HG03196 (cell line): ENCODE measurements at regions not wholly inside any gene's neighbourhood (a gene's known extent, or its start where the extent isn't known, plus 50 kb on each side); places are given as distances from the start of the nearest gene placed in this dataset.
"Not testable (repeated sequence)": the region's sequence is repeated elsewhere in the genome, so short reads cannot be mapped to it uniquely, and the experiment has no call there.

Experiments used
- ATAC-seq: cut with Tn5 transposase; IDR thresholded peaks from one replicate; pipeline ENCODE4 v1.9.1; 2021; ENCODE audit not compliant: unreplicated experiment

- ATAC-seq, result no peak
Observed at GRCh38 chr7:69467826-69468225, 130.4 kb upstream of the AUTS2 start.

- ATAC-seq, result no peak
Observed at GRCh38 chr7:69476416-69476815, 121.9 kb upstream of the AUTS2 start.

DNA sequence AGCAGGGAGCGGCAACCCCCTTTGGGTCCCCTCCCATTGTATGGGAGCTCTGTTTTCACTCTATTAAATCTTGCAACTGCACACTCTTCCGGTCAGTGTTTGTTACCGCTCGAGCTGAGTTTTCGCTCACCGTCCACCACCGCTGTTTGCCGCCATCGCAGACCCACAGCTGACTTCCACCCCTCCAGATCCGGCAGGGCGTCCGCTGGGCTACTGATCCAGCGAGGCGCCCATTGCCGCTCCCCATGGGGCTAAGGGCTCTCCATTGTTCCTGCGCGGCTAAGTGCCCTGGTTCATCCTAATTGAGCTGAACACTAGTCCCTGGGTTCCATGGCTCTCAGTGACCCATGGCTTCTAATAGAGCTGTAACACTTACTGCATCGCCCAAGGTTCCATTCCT is 115.6 kb upstream of the AUTS2 start:
- ATAC-seq, result no peak

DNA sequence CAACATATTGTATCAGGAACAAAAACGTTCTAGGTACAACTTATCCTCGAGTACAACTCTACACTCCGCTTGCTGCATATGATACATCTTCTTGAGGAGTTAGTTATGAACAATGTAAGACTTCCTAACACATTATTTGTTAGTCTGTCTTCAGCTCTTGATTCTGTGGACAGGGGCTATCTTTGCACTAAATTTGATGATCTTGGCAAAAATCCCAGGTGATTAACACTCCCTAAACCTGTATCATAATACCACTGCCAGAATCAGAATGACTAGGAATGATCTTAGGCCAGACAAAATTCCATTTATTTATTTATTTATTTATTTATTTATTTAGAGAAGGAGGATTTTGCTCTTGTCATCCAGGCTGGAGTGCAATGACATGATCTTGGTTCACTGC is 108.7 kb upstream of the AUTS2 start:
- no peak for ATAC-seq

- no peak for ATAC-seq
Observed at GRCh38 chr7:69498671-69499070, 99.6 kb upstream of the AUTS2 start.

DNA sequence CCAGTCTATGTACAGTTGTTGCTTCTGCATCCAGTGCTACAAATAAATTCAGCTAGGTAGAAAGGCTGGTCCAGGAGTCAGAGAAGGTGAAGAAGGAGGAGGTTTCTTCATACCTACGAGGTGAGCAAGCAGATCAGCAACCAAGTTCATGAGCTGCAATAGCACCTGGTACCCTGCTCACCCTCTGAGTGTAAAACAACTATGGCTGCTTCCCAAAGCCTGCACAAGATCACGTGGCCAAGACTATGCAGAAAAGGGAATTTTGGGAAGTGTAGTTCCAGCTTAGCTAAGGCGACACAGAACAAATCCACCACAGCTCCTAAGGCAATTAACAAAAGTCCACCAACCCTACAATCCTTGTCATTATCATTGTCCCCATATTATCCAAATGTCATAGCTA is 95.9 kb upstream of the AUTS2 start:
- ATAC-seq, result no peak

DNA sequence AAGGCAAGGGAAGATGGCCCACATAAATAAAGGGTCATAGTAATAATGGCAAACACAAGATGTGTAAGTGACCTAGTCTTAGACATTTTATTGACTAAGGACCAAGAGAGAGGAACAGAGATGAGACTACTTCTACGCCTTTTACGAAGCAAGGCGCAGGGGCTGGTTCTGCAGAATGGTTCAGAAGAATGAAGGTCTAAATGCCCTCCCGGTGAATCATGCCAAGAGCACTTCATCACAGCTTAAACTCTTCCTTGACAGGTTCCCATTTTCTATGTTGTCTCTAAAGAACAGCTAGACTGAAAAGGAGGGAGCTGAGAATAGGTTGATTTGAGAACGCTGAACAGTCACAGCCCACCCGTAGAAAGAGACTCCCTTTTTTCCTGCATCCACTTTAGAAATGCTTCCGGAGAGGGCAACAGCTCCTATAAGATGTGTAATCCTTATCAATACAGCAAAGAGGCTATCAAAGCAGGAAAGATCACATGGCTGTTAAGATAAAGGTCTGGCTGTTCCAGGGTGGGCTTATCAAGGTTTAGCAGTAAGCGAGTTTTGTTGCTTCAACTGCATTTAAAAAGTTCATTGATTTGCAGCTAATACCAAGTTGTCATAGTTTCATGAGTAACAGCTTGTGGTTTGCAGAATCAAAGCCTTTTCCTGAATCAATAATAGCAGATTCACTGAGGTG is 93.4 kb upstream of the AUTS2 start:
- no peak for ATAC-seq

- ATAC-seq, result no peak
Observed at GRCh38 chr7:69508736-69509135, 89.5 kb upstream of the AUTS2 start.

DNA sequence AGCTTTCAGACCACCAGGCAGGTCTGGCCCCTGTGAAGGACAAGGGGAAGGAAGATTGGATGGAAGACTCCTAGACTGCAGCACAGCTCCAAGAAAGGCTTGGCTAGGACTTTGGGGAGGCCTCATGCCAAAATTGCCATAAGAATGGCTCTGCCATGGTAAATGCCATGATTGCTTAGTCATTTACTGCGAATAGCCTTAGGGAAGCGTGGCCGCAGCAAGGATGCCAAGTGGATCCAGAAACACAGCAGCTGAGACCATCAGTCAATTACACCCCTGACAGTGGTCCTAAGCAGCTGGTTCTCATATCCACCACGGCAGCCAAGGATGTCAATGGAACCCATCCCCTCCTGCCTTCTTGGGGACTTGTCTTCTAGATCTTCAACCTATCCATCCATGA is 88.2 kb upstream of the AUTS2 start:
- ATAC-seq, result no peak

DNA sequence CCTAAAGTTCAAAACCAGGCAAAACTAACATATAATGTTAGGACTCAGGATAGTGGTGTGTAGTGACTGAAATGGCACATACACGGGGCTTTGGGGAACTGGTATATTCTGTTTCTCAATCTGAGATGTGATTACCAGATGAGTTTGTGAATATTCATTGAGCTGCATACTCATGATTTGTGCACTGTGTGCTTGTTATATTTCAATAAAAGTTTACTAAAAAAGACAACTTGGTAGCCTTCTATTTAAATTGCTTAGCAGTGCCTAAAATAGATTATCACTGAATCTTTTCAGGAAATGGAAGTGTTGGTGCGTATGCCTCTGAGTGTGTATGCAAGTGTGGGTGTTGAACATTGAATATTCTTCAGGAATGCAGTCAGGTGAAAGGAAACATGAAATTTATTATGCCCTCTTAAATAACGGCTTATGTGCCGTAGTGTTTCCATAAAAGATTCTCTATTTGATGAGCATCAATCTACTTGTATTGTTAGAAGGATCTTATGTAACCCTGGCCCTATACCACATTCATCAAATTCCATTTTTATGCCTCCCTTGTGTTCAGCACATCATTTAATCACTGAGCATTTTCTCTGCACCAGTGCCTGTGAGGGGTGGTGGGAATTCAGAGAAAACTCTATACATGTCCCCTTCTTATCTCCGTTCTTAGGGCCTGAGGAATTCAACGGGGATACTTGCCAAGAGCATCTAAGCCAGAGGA is 82.6 kb upstream of the AUTS2 start:
- ATAC-seq, result no peak

GRCh38 chr7:69516238-69516820 is 81.9 kb upstream of the AUTS2 start:
- no peak for ATAC-seq

DNA sequence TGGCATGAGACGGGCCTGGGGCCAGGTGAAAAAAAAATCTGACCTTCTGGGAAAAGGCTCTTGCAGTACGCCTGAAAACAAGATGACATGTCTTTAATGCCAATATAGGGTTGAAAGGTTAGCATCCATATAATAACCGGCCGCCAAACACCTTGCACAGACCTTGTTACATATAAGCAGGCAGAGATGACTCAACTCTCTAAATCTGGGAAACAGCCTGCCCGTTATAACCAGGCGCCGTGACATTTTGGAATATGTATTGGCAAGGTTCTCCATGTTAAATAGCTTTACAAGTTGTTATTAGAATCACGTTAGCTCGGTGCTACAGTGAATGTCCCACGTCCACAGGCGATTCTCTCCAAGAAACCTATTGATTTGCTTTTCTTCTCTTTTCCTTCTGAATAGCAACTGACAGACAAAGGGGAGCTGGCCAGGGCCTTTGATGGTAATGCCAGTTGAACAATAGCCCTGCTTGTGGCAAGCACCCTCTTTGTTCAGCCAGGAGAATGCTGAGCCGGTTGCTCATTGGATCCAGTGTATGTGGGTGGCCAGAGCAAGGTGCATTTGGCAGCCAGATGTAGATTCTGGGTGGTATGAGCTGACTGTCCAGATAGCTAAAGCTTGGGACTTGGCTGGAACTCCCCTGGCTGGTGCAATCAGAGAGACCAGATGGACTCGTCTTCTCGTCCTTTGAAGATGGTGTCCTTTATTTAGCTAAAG is 80.1 kb upstream of the AUTS2 start:
- ATAC-seq, result no peak

- no peak for ATAC-seq
Observed at GRCh38 chr7:69518705-69519077, 79.6 kb upstream of the AUTS2 start.

GRCh38 chr7:69526570-69526969 is 71.7 kb upstream of the AUTS2 start:
- ATAC-seq, result no peak

GRCh38 chr7:69527706-69528105 is 70.6 kb upstream of the AUTS2 start:
- ATAC-seq, result no peak

DNA sequence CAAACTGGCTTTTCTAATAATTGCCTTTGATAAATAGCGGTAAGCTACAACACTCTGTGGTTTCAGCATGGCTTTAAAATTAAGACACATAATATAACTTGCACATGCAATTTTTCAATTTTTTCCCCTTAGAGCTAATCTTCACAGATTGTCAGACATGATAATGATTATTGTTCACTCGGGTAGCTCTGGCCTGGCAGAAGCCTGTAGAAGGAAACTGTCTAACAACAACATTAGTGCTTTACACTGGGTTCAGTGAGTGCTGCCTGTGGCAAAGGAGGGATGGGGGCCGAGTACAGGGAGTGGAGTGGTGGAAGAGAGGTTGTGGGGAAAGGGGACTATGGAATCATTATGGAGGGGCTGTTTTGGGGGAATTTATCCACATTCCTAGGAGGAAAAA is 67.2 kb upstream of the AUTS2 start:
- ATAC-seq, result no peak

DNA sequence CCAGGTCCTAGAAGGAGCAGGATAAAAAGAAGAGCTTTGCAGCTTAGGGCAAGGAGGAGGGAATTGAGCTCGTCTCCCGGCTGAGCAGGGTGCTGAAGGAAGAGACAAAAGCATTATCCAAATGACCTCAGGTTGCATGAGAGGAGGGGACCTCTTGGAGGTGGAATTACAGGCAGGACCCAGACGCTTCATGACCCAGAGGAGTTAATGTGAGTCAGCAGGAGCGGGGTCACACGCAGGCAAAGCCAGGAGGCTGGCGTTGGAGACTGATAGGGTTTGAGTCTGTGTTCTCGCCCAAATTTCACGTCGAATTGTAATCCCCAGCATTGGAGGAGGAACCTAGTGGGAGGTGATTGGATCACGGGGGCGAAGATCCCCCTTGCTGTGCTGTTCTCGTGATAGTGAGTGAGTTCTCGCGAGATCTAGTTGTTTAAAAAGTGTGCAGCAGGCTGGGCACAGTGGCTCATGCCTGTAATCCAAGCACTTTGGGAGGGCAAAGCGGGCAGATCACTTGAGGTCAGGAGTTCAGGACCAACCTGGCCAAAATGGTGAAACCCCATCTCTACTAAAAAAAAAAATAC is 63.7 kb upstream of the AUTS2 start:
- no peak for ATAC-seq

- ATAC-seq, result no peak
Observed at GRCh38 chr7:69537691-69538090, 60.6 kb upstream of the AUTS2 start.

GRCh38 chr7:69539531-69539930 is 58.7 kb upstream of the AUTS2 start:
- ATAC-seq, result no peak

DNA sequence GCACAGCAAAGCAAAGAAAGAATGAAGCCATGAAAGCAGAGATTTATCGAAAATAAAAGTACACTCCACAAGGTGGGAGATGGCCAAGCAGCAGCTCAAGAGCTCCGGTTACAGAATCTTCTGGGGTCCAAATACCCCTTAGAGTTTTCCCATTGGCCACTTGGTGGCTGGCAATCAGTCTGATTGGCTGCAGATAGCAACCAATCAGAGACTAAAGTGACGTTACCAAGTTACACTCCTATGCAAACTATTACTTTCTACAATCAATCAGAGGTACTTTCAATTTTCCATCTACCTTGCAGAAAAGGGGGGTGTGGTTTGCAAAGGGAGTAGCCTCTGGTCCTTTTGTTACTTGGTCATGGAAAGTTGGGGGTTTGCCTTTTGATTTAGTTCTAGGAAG is 58.0 kb upstream of the AUTS2 start:
- ATAC-seq, result no peak

DNA sequence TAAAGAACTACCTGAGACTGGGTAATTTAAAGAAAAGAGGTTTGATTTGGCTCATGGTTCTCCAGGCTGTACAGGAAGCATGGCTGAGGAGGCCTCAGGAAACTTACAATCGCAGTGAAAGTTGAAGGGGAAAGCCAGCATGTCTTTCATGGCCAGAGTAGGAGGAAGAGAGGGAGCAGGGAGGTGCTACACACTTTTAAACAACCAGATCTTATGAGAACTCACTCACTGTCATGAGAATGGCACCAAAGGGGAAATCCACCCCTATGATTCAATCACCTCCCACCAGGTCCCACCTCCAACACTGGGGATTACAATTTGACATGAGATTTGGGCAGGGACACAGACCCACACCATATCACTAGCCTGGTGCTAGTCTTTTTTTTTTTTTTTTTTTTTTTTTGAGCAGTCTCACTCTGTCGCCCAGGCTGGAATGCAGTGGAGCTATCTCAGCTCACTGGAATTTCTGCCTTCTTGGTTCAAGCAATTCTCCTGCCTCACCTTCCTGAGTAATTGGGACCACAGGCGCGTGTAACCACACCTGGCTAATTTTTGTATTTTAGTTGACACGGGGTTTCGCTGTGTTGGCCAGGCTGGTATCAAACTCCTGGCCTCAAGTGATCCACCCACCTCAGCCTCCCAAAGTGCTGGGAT is 56.4 kb upstream of the AUTS2 start:
- not testable (repeated sequence) for ATAC-seq
